SK-N-SH treated with all-trans-retinoic acid at 6 μM for 48 hours (cell line): ENCODE measurements at regions not wholly inside any gene's neighbourhood (a gene's known extent, or its start where the extent isn't known, plus 50 kb on each side); places are given as distances from the start of the nearest gene placed in this dataset.

Experiments
- CREB5 ChIP-seq: fragments of 250-450 bp; sonication (Bioruptor Pico); IDR thresholded peaks from 2 replicates; pipeline ENCODE4 v1.5.1; 2020; ENCODE audit warnings: low read depth, mild to moderate bottlenecking, moderate library complexity
- ISL1 ChIP-seq: fragments of 250-450 bp; sonication (Bioruptor Pico); IDR thresholded peaks from 2 replicates; pipeline ENCODE4 v2.1.2; 2022; ENCODE audit warnings: mild to moderate bottlenecking, moderate library complexity
- OSR1 ChIP-seq: fragments of 250-450 bp; sonication (Bioruptor Pico); IDR thresholded peaks from 2 replicates; pipeline ENCODE4 v1.8.0; 2022; ENCODE audit warnings: moderate library complexity, mild to moderate bottlenecking, inconsistent platforms
- PATZ1 ChIP-seq: fragments of 250-450 bp; sonication (Bioruptor Pico); IDR thresholded peaks from 2 replicates; pipeline ENCODE4 v1.8.0; 2020; ENCODE audit warnings: mild to moderate bottlenecking, moderate library complexity, borderline replicate concordance
- RARB ChIP-seq: fragments of 250-450 bp; sonication (Bioruptor Pico); IDR thresholded peaks from 2 replicates; pipeline ENCODE4 v1.8.0; 2021; ENCODE audit warnings: mild to moderate bottlenecking, moderate library complexity
- SNAI2 ChIP-seq: fragments of 250-450 bp; sonication (Bioruptor Pico); IDR thresholded peaks from 2 replicates; pipeline ENCODE4 v1.5.0; 2020; ENCODE audit warnings: mild to moderate bottlenecking, moderate library complexity
- ZNF8 ChIP-seq: fragments of 450-650 bp; formaldehyde crosslinking; IDR thresholded peaks from 2 replicates; pipeline ENCODE4 v1.5.0; 2020; ENCODE audit warnings: mild to moderate bottlenecking, moderate library complexity

- no peak for TF ChIP-seq SNAI2 (CRISPR knock-in tag)
- TF ChIP-seq OSR1: no peak
- TF ChIP-seq PATZ1 (CRISPR knock-in tag): no peak
- TF ChIP-seq ZNF8 (CRISPR knock-in tag): no peak
- no peak for TF ChIP-seq CREB5 (CRISPR knock-in tag)
- no peak for TF ChIP-seq RARB (CRISPR knock-in tag)
- TF ChIP-seq ISL1: no peak
These were observed 77.7 kb upstream of the GPR149 start for GRCh38 chr3:154507727-154508126.
